Small intestine (tissue), 7 donors: ENCODE measurements at regions not wholly inside any gene's neighbourhood (a gene's known extent, or its start where the extent isn't known, plus 50 kb on each side); places are given as distances from the start of the nearest gene placed in this dataset.

Experiments used
- DNase-seq, 2 donors: peaks; one replicate each; pipeline versions ENCODE4 v3.0.0 to v3.0.0-alpha.2; 2013
- FAIRE-seq: peaks from 2 replicates; lab custom pipeline; 2012; peaks lifted over from hg19 to GRCh38; lab: Jason Lieb, UNC
- H3K27ac ChIP-seq, 3 donors: one replicate each; pipeline ENCODE4 v1.5.1; 2013; ENCODE audit warnings: low read length in 2 of 3, mild to moderate bottlenecking in 2 of 3, control low read depth in 1 of 3, inconsistent platforms in 1 of 3, low read depth in 1 of 3, moderate library complexity in 1 of 3
- H3K27me3 ChIP-seq, 3 donors: one replicate each; pipeline ENCODE4 v1.6.1; 2013; ENCODE audit warnings: low read length in 3 of 3, inconsistent platforms in 1 of 3; ENCODE audit not compliant: control insufficient read depth in 3 of 3, insufficient read depth in 3 of 3
- H3K36me3 ChIP-seq, 3 donors: one replicate each; pipeline ENCODE4 v1.6.1; 2013; ENCODE audit warnings: low read length in 3 of 3, inconsistent platforms in 1 of 3, low read depth in 1 of 3, mild to moderate bottlenecking in 1 of 3, moderate library complexity in 1 of 3; ENCODE audit not compliant: control insufficient read depth in 3 of 3, insufficient read depth in 2 of 3
- H3K4me1 ChIP-seq, 3 donors: one replicate each; pipeline ENCODE4 v1.6.1; 2013; ENCODE audit warnings: low read length in 2 of 3, inconsistent platforms in 1 of 3, low read depth in 1 of 3, mild to moderate bottlenecking in 1 of 3, moderate library complexity in 1 of 3; ENCODE audit not compliant: control insufficient read depth in 3 of 3, insufficient read depth in 2 of 3
- H3K4me3 ChIP-seq, 3 donors: one replicate each; pipeline ENCODE4 v1.5.1; 2013; ENCODE audit warnings: low read length in 3 of 3, control low read depth in 1 of 3, inconsistent platforms in 1 of 3, low read depth in 1 of 3, mild to moderate bottlenecking in 1 of 3, moderate library complexity in 1 of 3
- H3K9me3 ChIP-seq, 2 donors: one replicate each; pipeline ENCODE4 v1.6.1; 2013; ENCODE audit warnings: low read depth in 1 of 2, low read length in 1 of 2; ENCODE audit not compliant: control insufficient read depth in 2 of 2, insufficient read depth in 1 of 2
- WGBS, 3 donors: extraction: QIAGEN DNeasy Blood & Tissue Kit; methylation state at CpG; one replicate each; pipeline ENCODE4 v1.1.7; 2013; 5-methylcytosine and 5-hydroxymethylcytosine counted together
- donor health status: healthy with polysubstance abuse.
- donor health status: control.
- donor health status: control.
- donor health status: Bipolar disorder and iron deficiency.
- donor health status: healthy.

- Histone ChIP-seq H3K9me3 (no peaks in the 10 kb centered on the region), H3K4me3 (no peak overlapping the region), H3K27ac (no peak overlapping the region), H3K36me3 (no peaks in the 10 kb centered on the region), H3K27me3 (no peaks in the 10 kb centered on the region), H3K4me1 (no peaks in the 10 kb centered on the region)
- DNase-seq = no peak
- no peak for FAIRE-seq
- WGBS, 3 donors = 95 to 98% (median 96%) methylated on average over 4 of the region's 4 CpGs
Observed at GRCh38 chr2:71772510-71773172, 319.3 kb downstream of the DYSF start.

- no peak overlapping the region for H3K4me3 ChIP-seq
- FAIRE-seq = no peak
- no peak for DNase-seq
- H3K4me1 ChIP-seq = no peaks in the 10 kb centered on the region
- H3K27me3 ChIP-seq = no peaks in the 10 kb centered on the region
- no peaks in the 10 kb centered on the region for H3K36me3 ChIP-seq
- 90 to 93% (median 92%) methylated on average over 1 of the region's 1 CpG for WGBS, 3 donors
- H3K27ac ChIP-seq = no peak overlapping the region
- no peaks in the 10 kb centered on the region for H3K9me3 ChIP-seq
Observed at GRCh38 chr2:71767663-71768062, 314.3 kb downstream of the DYSF start.

GRCh38 chr2:71759060-71759459 is 305.7 kb downstream of the DYSF start:
- DNase-seq = no peak
- FAIRE-seq = no peak
- 60 to 67% (median 62%) methylated on average over 6 of the region's 6 CpGs for WGBS, 3 donors
- H3K27me3 ChIP-seq = no peaks in the 10 kb centered on the region
- no peaks in the 10 kb centered on the region for H3K9me3 ChIP-seq
- H3K27ac ChIP-seq = no peak overlapping the region
- H3K36me3 ChIP-seq = no peaks in the 10 kb centered on the region
- H3K4me3 ChIP-seq = no peak overlapping the region
- H3K4me1 ChIP-seq = no peaks in the 10 kb centered on the region

GRCh38 chr2:71757351-71757750 is 304.0 kb downstream of the DYSF start:
- Histone ChIP-seq H3K27ac (no peak overlapping the region), H3K27me3 (no peaks in the 10 kb centered on the region), H3K4me3 (no peak overlapping the region), H3K4me1 (no peaks in the 10 kb centered on the region), H3K9me3 (no peaks in the 10 kb centered on the region), H3K36me3 (no peaks in the 10 kb centered on the region)
- DNase-seq (no peak), FAIRE-seq (no peak)
- WGBS, 3 donors = 35 to 71% (median 57%) methylated on average over 9 of the region's 9 CpGs

GRCh38 chr2:71756280-71756906 is 303.0 kb downstream of the DYSF start:
- FAIRE-seq (no peak), DNase-seq (no peak)
- Histone ChIP-seq H3K27ac (no peak overlapping the region), H3K36me3 (no peaks in the 10 kb centered on the region), H3K4me1 (no peaks in the 10 kb centered on the region), H3K9me3 (no peaks in the 10 kb centered on the region), H3K4me3 (no peak overlapping the region), H3K27me3 (no peaks in the 10 kb centered on the region)
- 57 to 71% (median 57%) methylated on average over 4 of the region's 4 CpGs for WGBS, 3 donors

- Histone ChIP-seq H3K27me3 (no peaks in the 10 kb centered on the region), H3K4me3 (no peak overlapping the region), H3K9me3 (peaks cover 0 to 3% of the 10 kb centered on the region in 2 donors), H3K27ac (no peak overlapping the region), H3K36me3 (no peaks in the 10 kb centered on the region), H3K4me1 (peaks cover 0 to 6% (median 0%) of the 10 kb centered on the region in 3 donors)
- DNase-seq = no peak
- no peak for FAIRE-seq
Observed at GRCh38 chr2:71751590-71751989, 298.2 kb downstream of the DYSF start.

- DNase-seq = no peak
- 40 to 55% (median 45%) methylated on average over 3 of the region's 3 CpGs for WGBS, 3 donors
- Histone ChIP-seq H3K4me1 (peaks cover 0 to 6% (median 0%) of the 10 kb centered on the region in 3 donors), H3K9me3 (peaks cover 0 to 3% of the 10 kb centered on the region in 2 donors), H3K27me3 (no peaks in the 10 kb centered on the region), H3K4me3 (no peak overlapping the region), H3K36me3 (no peaks in the 10 kb centered on the region), H3K27ac (no peak overlapping the region)
- FAIRE-seq = no peak
Observed at GRCh38 chr2:71749671-71750101, 296.3 kb downstream of the DYSF start.

- 79 to 98% (median 95%) methylated on average over 5 of the region's 5 CpGs for WGBS, 3 donors
- Histone ChIP-seq H3K27ac (no peak overlapping the region), H3K36me3 (no peaks in the 10 kb centered on the region), H3K4me1 (peaks cover 0 to 6% (median 0%) of the 10 kb centered on the region in 3 donors), H3K27me3 (no peaks in the 10 kb centered on the region), H3K4me3 (no peak overlapping the region), H3K9me3 (peaks cover 0 to 3% of the 10 kb centered on the region in 2 donors)
- DNase-seq = no peak
- FAIRE-seq = no peak
Observed at GRCh38 chr2:71748227-71748626, 294.9 kb downstream of the DYSF start.
